ENCODE measurements at regions not wholly inside any gene's neighbourhood (a gene's known extent, or its start where the extent isn't known, plus 50 kb on each side); places are given as distances from the start of the nearest gene placed in this dataset.
A peak's percentile ranks its signal among the peaks of the same experiment; 100 is the strongest.
"Not testable (repeated sequence)": the region's sequence is repeated elsewhere in the genome, so short reads cannot be mapped to it uniquely, and the experiment has no call there.

- Histone ChIP-seq H3K4me1 (ENCODE audit: control insufficient read depth, extremely low read depth, insufficient read depth, low read length) (no peaks in the 10 kb centered on the region), H3K9me3 (ENCODE audit: control insufficient read depth, insufficient read depth, low read depth, low read length) (no peaks in the 10 kb centered on the region), H3K79me2 (ENCODE audit: control insufficient read depth, insufficient read depth, low read length) (no peaks in the 10 kb centered on the region), H3K4me2 (ENCODE audit: extremely low read depth, insufficient read depth, low read length) (no peak overlapping the region), H2AFZ (ENCODE audit: low read length) (no peak overlapping the region), H4K20me1 (ENCODE audit: control insufficient read depth, extremely low read depth, insufficient read depth, low read length) (no peaks in the 10 kb centered on the region), H3K9ac (ENCODE audit: insufficient read depth, low read length) (no peak overlapping the region), H3K36me3 (ENCODE audit: control insufficient read depth, insufficient read depth, low read length) (peaks cover 10% of the 10 kb centered on the region), H3K4me3 (replicated peaks in 1 of 4; ENCODE audit: control extremely low read depth in 1 of 4, insufficient read depth in 1 of 4, low read depth in 3 of 4, low read length in 4 of 4) (no peak overlapping the region), H3K27ac (ENCODE audit: insufficient read depth, low read length) (no peak overlapping the region), H3K27me3 (ENCODE audit: control insufficient read depth, insufficient read depth, low read length) (no peaks in the 10 kb centered on the region)
- DNase-seq (ENCODE audit: low read depth in 2 of 2): no peak
- no peak for TF ChIP-seq EZH2 (IDR thresholded peaks at IDR 0.05; ENCODE audit: low read length, missing control alignments)
- TF ChIP-seq CTCF (conservative IDR thresholded peaks at IDR 0.05 in 1 of 2, IDR thresholded peaks at IDR 0.05 in 1 of 2; ENCODE audit: low read depth in 1 of 2, low read length in 2 of 2): no peak
Observed at GRCh38 chr9:92223758-92224157, 69.7 kb downstream of the IARS1 start.

- peak; percentile 12 to 23 for DNase-seq (ENCODE audit: low read depth in 2 of 2)
- TF ChIP-seq EZH2 (IDR thresholded peaks at IDR 0.05; ENCODE audit: low read length, missing control alignments) (no peak), CTCF (conservative IDR thresholded peaks at IDR 0.05 in 1 of 2, IDR thresholded peaks at IDR 0.05 in 1 of 2; ENCODE audit: low read depth in 1 of 2, low read length in 2 of 2) (no peak)
- peaks cover 9% of the 10 kb centered on the region for H3K36me3 ChIP-seq (ENCODE audit: control insufficient read depth, insufficient read depth, low read length)
- H3K4me3 ChIP-seq (replicated peaks in 1 of 4; ENCODE audit: control extremely low read depth in 1 of 4, insufficient read depth in 1 of 4, low read depth in 3 of 4, low read length in 4 of 4): no peak overlapping the region
- no peaks in the 10 kb centered on the region for H3K27me3 ChIP-seq (ENCODE audit: control insufficient read depth, insufficient read depth, low read length)
- no peak overlapping the region for H2AFZ ChIP-seq (ENCODE audit: low read length)
- H3K4me2 ChIP-seq (ENCODE audit: extremely low read depth, insufficient read depth, low read length): no peak overlapping the region
- no peaks in the 10 kb centered on the region for H4K20me1 ChIP-seq (ENCODE audit: control insufficient read depth, extremely low read depth, insufficient read depth, low read length)
- H3K4me1 ChIP-seq (ENCODE audit: control insufficient read depth, extremely low read depth, insufficient read depth, low read length): peaks cover 2% of the 10 kb centered on the region
- no peaks in the 10 kb centered on the region for H3K79me2 ChIP-seq (ENCODE audit: control insufficient read depth, insufficient read depth, low read length)
- no peaks in the 10 kb centered on the region for H3K9me3 ChIP-seq (ENCODE audit: control insufficient read depth, insufficient read depth, low read depth, low read length)
- no peak overlapping the region for H3K9ac ChIP-seq (ENCODE audit: insufficient read depth, low read length)
- no peak overlapping the region for H3K27ac ChIP-seq (ENCODE audit: insufficient read depth, low read length)
Observed at GRCh38 chr9:92208693-92209524, 84.6 kb downstream of the IARS1 start.

- H2AFZ ChIP-seq (ENCODE audit: low read length): no peak overlapping the region
- no peaks in the 10 kb centered on the region for H4K20me1 ChIP-seq (ENCODE audit: control insufficient read depth, extremely low read depth, insufficient read depth, low read length)
- DNase-seq (ENCODE audit: low read depth in 2 of 2): peak; percentile 22 to 23
- no peak overlapping the region for H3K4me3 ChIP-seq (replicated peaks in 1 of 4; ENCODE audit: control extremely low read depth in 1 of 4, insufficient read depth in 1 of 4, low read depth in 3 of 4, low read length in 4 of 4)
- H3K27me3 ChIP-seq (ENCODE audit: control insufficient read depth, insufficient read depth, low read length): no peaks in the 10 kb centered on the region
- peaks cover 2% of the 10 kb centered on the region for H3K4me1 ChIP-seq (ENCODE audit: control insufficient read depth, extremely low read depth, insufficient read depth, low read length)
- no peak overlapping the region for H3K27ac ChIP-seq (ENCODE audit: insufficient read depth, low read length)
- no peak overlapping the region for H3K4me2 ChIP-seq (ENCODE audit: extremely low read depth, insufficient read depth, low read length)
- H3K9ac ChIP-seq (ENCODE audit: insufficient read depth, low read length): no peak overlapping the region
- H3K9me3 ChIP-seq (ENCODE audit: control insufficient read depth, insufficient read depth, low read depth, low read length): no peaks in the 10 kb centered on the region
- H3K79me2 ChIP-seq (ENCODE audit: control insufficient read depth, insufficient read depth, low read length): no peaks in the 10 kb centered on the region
- peaks cover 9% of the 10 kb centered on the region for H3K36me3 ChIP-seq (ENCODE audit: control insufficient read depth, insufficient read depth, low read length)
- TF ChIP-seq EZH2 (IDR thresholded peaks at IDR 0.05; ENCODE audit: low read length, missing control alignments) (no peak), CTCF (conservative IDR thresholded peaks at IDR 0.05 in 1 of 2, IDR thresholded peaks at IDR 0.05 in 1 of 2; ENCODE audit: low read depth in 1 of 2, low read length in 2 of 2) (no peak)
Observed at GRCh38 chr9:92206488-92206887, 87.0 kb downstream of the IARS1 start.

GRCh38 chr9:92203887-92204286, 88.7 kb upstream of the SPTLC1 start:
- not testable (repeated sequence) for H3K4me3 ChIP-seq (replicated peaks in 1 of 4; ENCODE audit: control extremely low read depth in 1 of 4, insufficient read depth in 1 of 4, low read depth in 3 of 4, low read length in 4 of 4); H3K4me2 ChIP-seq (ENCODE audit: extremely low read depth, insufficient read depth, low read length); H3K4me1 ChIP-seq (ENCODE audit: control insufficient read depth, extremely low read depth, insufficient read depth, low read length); H4K20me1 ChIP-seq (ENCODE audit: control insufficient read depth, extremely low read depth, insufficient read depth, low read length); H3K27me3 ChIP-seq (ENCODE audit: control insufficient read depth, insufficient read depth, low read length); H2AFZ ChIP-seq (ENCODE audit: low read length); H3K27ac ChIP-seq (ENCODE audit: insufficient read depth, low read length); H3K79me2 ChIP-seq (ENCODE audit: control insufficient read depth, insufficient read depth, low read length); H3K9ac ChIP-seq (ENCODE audit: insufficient read depth, low read length); DNase-seq (ENCODE audit: low read depth in 2 of 2); H3K9me3 ChIP-seq (ENCODE audit: control insufficient read depth, insufficient read depth, low read depth, low read length); H3K36me3 ChIP-seq (ENCODE audit: control insufficient read depth, insufficient read depth, low read length)

- H3K4me3 ChIP-seq (replicated peaks in 1 of 4; ENCODE audit: control extremely low read depth in 1 of 4, insufficient read depth in 1 of 4, low read depth in 3 of 4, low read length in 4 of 4); H3K79me2 ChIP-seq (ENCODE audit: control insufficient read depth, insufficient read depth, low read length); H3K27ac ChIP-seq (ENCODE audit: insufficient read depth, low read length); H3K4me2 ChIP-seq (ENCODE audit: extremely low read depth, insufficient read depth, low read length); DNase-seq (ENCODE audit: low read depth in 2 of 2); H3K9ac ChIP-seq (ENCODE audit: insufficient read depth, low read length); H3K27me3 ChIP-seq (ENCODE audit: control insufficient read depth, insufficient read depth, low read length); H3K36me3 ChIP-seq (ENCODE audit: control insufficient read depth, insufficient read depth, low read length); H2AFZ ChIP-seq (ENCODE audit: low read length); H4K20me1 ChIP-seq (ENCODE audit: control insufficient read depth, extremely low read depth, insufficient read depth, low read length); H3K9me3 ChIP-seq (ENCODE audit: control insufficient read depth, insufficient read depth, low read depth, low read length); H3K4me1 ChIP-seq (ENCODE audit: control insufficient read depth, extremely low read depth, insufficient read depth, low read length): not testable (repeated sequence)
Observed at GRCh38 chr9:92198237-92198636, 83.0 kb upstream of the SPTLC1 start.

All from fibroblast of lung (primary cell).